HCT116 (cell line): ENCODE measurements at regions not wholly inside any gene's neighbourhood (a gene's known extent, or its start where the extent isn't known, plus 50 kb on each side); places are given as distances from the start of the nearest gene placed in this dataset.

Source experiments
- ATAC-seq: fragments of 200-7000 bp; cut with Tn5 transposase; 2 replicates; pipeline ENCODE4 v1.9.1; 2020; ENCODE audit warnings: mild to moderate bottlenecking, moderate library complexity
- BruUV-seq: library from RNA; stranded (reverse); fragments of 400-500 nt; replicated peaks from 2 replicates; lab custom pipeline; 2021; lab: Mats Ljungman, UMichigan
- CTCF ChIA-PET: fragments of 300-600 bp; sonication (Branson Sonifier 250); formaldehyde crosslinking; loops from one replicate; lab custom pipeline; 2021; ENCODE audit warnings: antibody characterized with exemption; lab: Charles Lee
- POLR2A ChIA-PET: fragments of 300-600, 350-600 bp; sonication (Branson Sonifier 250); formaldehyde crosslinking; loops from one replicate; lab custom pipeline; 2021; ENCODE audit warnings: antibody characterized with exemption; lab: Charles Lee
- RAD21 ChIA-PET, 2 experiments: fragments of 300-600 bp; sonication (Branson Sonifier 250); formaldehyde crosslinking; loops; one replicate each; lab custom pipeline; 2023; ENCODE audit warnings: low total read pairs in 2 of 2; ENCODE audit not compliant: uncharacterized antibody in 2 of 2, unreplicated experiment in 2 of 2, low non-redundant PET in 1 of 2; lab: Charles Lee
- DNase-seq: peaks from one replicate; pipeline ENCODE4 v3.0.0-alpha.2; 2010; ENCODE audit warnings: low read depth, low spot score
- H2AFZ ChIP-seq: fragments of 200-600 bp; shearing (Covaris generic), sonication (generic); 2 replicates; pipeline ENCODE4 v1.6.1; 2017; ENCODE audit warnings: low read depth, mixed run types, mixed read lengths, antibody characterized with exemption, low read length; ENCODE audit not compliant: poor library complexity, severe bottlenecking
- H3K27ac ChIP-seq: 2 replicates; pipeline ENCODE4 v1.5.1; 2012; ENCODE audit warnings: low read depth, low read length
- H3K27me3 ChIP-seq: fragments of 200-600 bp; sonication (generic); 2 replicates; pipeline ENCODE4 v1.6.1; 2016; ENCODE audit warnings: mixed run types, low read length, mixed read lengths; ENCODE audit not compliant: insufficient read depth
- H3K36me3 ChIP-seq, 2 experiments: fragments of 200-500 bp in 1 of 2; fragments of 200-600 bp in 1 of 2; sonication (Bioruptor generic) in 1 of 2; sonication (generic) in 1 of 2; 2 replicates each; pipeline versions ENCODE4 v1.5.1 to v1.6.1; 2014 to 2016; ENCODE audit warnings: low read length in 2 of 2, inconsistent platforms in 1 of 2, mixed read lengths in 1 of 2, mixed run types in 1 of 2; ENCODE audit not compliant: insufficient read depth in 2 of 2, control insufficient read depth in 1 of 2
- H3K4me1 ChIP-seq, 2 experiments: fragments of 200-600 bp in 1 of 2; sonication (generic) in 1 of 2; 2 replicates each; pipeline versions ENCODE4 v1.5.1 to v1.6.1; 2012 to 2017; ENCODE audit warnings: low read length in 2 of 2, inconsistent platforms in 1 of 2, mild to moderate bottlenecking in 1 of 2, mixed read lengths in 1 of 2, mixed run types in 1 of 2, moderate library complexity in 1 of 2; ENCODE audit not compliant: insufficient read depth in 2 of 2, control insufficient read depth in 1 of 2
- H3K4me2 ChIP-seq: fragments of 200-600 bp; sonication (generic); 2 replicates; pipeline ENCODE4 v1.6.1; 2017; ENCODE audit warnings: mixed run types, low read length, mixed read lengths
- H3K4me3 ChIP-seq, 2 experiments: fragments of 200-600 bp in 1 of 2; sonication (generic) in 1 of 2; replicated peaks in 1 of 2; 2 replicates each; pipeline ENCODE4 v1.5.1; 2011 to 2016; ENCODE audit warnings: low read length in 2 of 2, control low read depth in 1 of 2, low read depth in 1 of 2, mild to moderate bottlenecking in 1 of 2, mixed read lengths in 1 of 2, mixed run types in 1 of 2
- H3K79me2 ChIP-seq: fragments of 200-600 bp; sonication (generic); 2 replicates; pipeline ENCODE4 v1.6.1; 2017; ENCODE audit warnings: mild to moderate bottlenecking, mixed run types, low read length, moderate library complexity, mixed read lengths; ENCODE audit not compliant: insufficient read depth
- H3K9ac ChIP-seq: fragments of 200-600 bp; sonication (generic); 2 replicates; pipeline ENCODE4 v1.6.1; 2016; ENCODE audit warnings: low read length, mixed read lengths
- H3K9me2 ChIP-seq: fragments of 200-600 bp; sonication (generic), shearing (Covaris generic); 2 replicates; pipeline ENCODE4 v1.6.1; 2017; ENCODE audit warnings: mixed run types, mild to moderate bottlenecking, moderate library complexity; ENCODE audit not compliant: insufficient read depth
- H3K9me3 ChIP-seq, 2 experiments: fragments of 200-500 bp in 1 of 2; fragments of 200-600 bp in 1 of 2; sonication (Bioruptor generic) in 1 of 2; sonication (generic) in 1 of 2; 2 replicates each; pipeline ENCODE4 v1.6.1; 2014 to 2017; ENCODE audit warnings: low read length in 2 of 2, mixed read lengths in 2 of 2, inconsistent platforms in 1 of 2, low read depth in 1 of 2, mild to moderate bottlenecking in 1 of 2, mixed run types in 1 of 2, moderate library complexity in 1 of 2; ENCODE audit not compliant: control insufficient read depth in 1 of 2, insufficient read depth in 1 of 2
- H4K20me1 ChIP-seq: fragments of 200-600 bp; sonication (generic), shearing (Covaris generic); 2 replicates; pipeline ENCODE4 v1.6.1; 2017; ENCODE audit warnings: mixed run types, mild to moderate bottlenecking, moderate library complexity; ENCODE audit not compliant: insufficient read depth
- CTCF ChIP-seq, 3 experiments: fragments of 200-600 bp in 1 of 3; sonication (generic) in 1 of 3; IDR thresholded peaks in 2 of 3; conservative IDR thresholded peaks in 1 of 3; 2 replicates each; pipeline ENCODE4 v1.5.1; 2012 to 2017; ENCODE audit warnings: low read depth in 2 of 3, low read length in 2 of 3, antibody characterized with exemption in 1 of 3, borderline replicate concordance in 1 of 3, control low read depth in 1 of 3, mild to moderate bottlenecking in 1 of 3, mixed read lengths in 1 of 3, mixed run types in 1 of 3, moderate library complexity in 1 of 3; ENCODE audit not compliant: insufficient read depth in 1 of 3
- FOSL1 ChIP-seq: IDR thresholded peaks from 2 replicates; pipeline ENCODE4 v1.6.1; 2012; ENCODE audit warnings: low read depth
- POLR2AphosphoS5 ChIP-seq: IDR thresholded peaks from 2 replicates; pipeline ENCODE4 v1.6.1; 2011; ENCODE audit warnings: mild to moderate bottlenecking, low read depth, low read length, moderate library complexity
- SIN3A ChIP-seq: IDR thresholded peaks from 2 replicates; pipeline ENCODE4 v1.6.1; 2012; ENCODE audit warnings: low read depth
- SP1 ChIP-seq: IDR thresholded peaks from 2 replicates; pipeline ENCODE4 v1.6.1; 2012; ENCODE audit warnings: low read depth
- SRF ChIP-seq: IDR thresholded peaks from 2 replicates; pipeline ENCODE4 v1.6.1; 2012; ENCODE audit warnings: low read depth
- YY1 ChIP-seq: IDR thresholded peaks from 2 replicates; pipeline ENCODE4 v1.6.1; 2011; ENCODE audit warnings: low read length, low read depth, moderate library complexity, mild to moderate bottlenecking; ENCODE audit not compliant: insufficient replicate concordance; ENCODE audit errors: extremely low read depth
- ZBTB33 ChIP-seq: IDR thresholded peaks from 2 replicates; pipeline ENCODE4 v1.6.1; 2011; ENCODE audit warnings: mild to moderate bottlenecking, low read length, moderate library complexity; ENCODE audit not compliant: insufficient replicate concordance; ENCODE audit errors: extremely low read depth
- ZFX ChIP-seq: fragments of 450-650 bp; IDR thresholded peaks from 2 replicates; pipeline ENCODE4 v1.6.1; 2017
- ZNF274 ChIP-seq: fragments of 200-500 bp; sonication (Bioruptor generic); IDR thresholded peaks from 2 replicates; pipeline ENCODE4 v1.6.1; 2014; ENCODE audit warnings: mild to moderate bottlenecking, low read depth, low read length, inconsistent platforms
- intact Hi-C: fragments of 100-400 bp; cut with micrococcal nuclease; formaldehyde crosslinking; loops from 2 replicates; pipeline ENCODE4 v1.10.0; 2022

DNA sequence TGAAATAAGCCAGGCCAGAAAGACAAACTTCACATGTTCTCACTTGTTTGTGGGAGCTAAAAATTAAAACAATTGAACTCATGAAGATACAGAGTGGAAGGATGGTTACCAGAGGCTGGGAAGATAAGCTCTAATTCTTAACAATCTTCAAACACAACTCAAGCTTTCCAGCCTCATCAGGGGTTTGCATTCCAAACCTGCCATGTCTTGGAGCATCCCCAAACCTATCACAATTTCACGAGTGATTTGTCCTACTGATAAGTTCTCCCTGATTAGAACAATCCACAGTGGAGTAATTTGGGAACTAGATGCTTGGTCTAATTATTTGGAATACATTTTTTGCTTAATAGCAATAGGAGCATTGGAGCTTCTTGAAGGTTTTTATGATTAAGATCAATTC, 418.5 kb upstream of the PKN2 start:
- Histone ChIP-seq H3K4me1 (no peaks in the 10 kb centered on the region), H3K36me3 (no peaks in the 10 kb centered on the region), H3K27ac (no peak overlapping the region), H3K9ac (no peak overlapping the region), H2AFZ (no peak overlapping the region), H3K27me3 (no peaks in the 10 kb centered on the region), H3K4me3 (no peak overlapping the region), H3K9me2 (no peaks in the 10 kb centered on the region), H3K9me3 (no peaks in the 10 kb centered on the region), H4K20me1 (no peaks in the 10 kb centered on the region), H3K4me2 (no peak overlapping the region), H3K79me2 (no peaks in the 10 kb centered on the region)
- intact Hi-C loops: no loop called here
- POLR2A ChIA-PET: no interaction called here
- ATAC-seq: no peak
- no TSS peak for BruUV-seq
- no peak for TF ChIP-seq ZFX
- TF ChIP-seq ZNF274: no peak
- no peak for DNase-seq
- CTCF ChIA-PET: no interaction called here
- RAD21 ChIA-PET: no interaction called here

- CTCF ChIA-PET: no interaction called here
- no peak overlapping the region for H2AFZ ChIP-seq
- DNase-seq (no peak), ATAC-seq (no peak)
- no peaks in the 10 kb centered on the region for H4K20me1 ChIP-seq
- no peak overlapping the region for H3K4me3 ChIP-seq
- no peaks in the 10 kb centered on the region for H3K4me1 ChIP-seq
- no peak overlapping the region for H3K4me2 ChIP-seq
- TF ChIP-seq ZBTB33 (no peak), SP1 (no peak), YY1 (no peak), FOSL1 (no peak), POLR2AphosphoS5 (no peak), CTCF (IDR thresholded peaks at IDR 0.05 in 2 of 3, conservative IDR thresholded peaks at IDR 0.05 in 1 of 3; ENCODE audit: borderline replicate concordance in 1 of 3, insufficient read depth in 1 of 3, low read depth in 2 of 3, low read length in 2 of 3) (no peak), SRF (no peak), SIN3A (no peak)
- H3K27ac ChIP-seq: no peak overlapping the region
- RAD21 ChIA-PET: no interaction called here
- H3K9ac ChIP-seq: no peak overlapping the region
- no peaks in the 10 kb centered on the region for H3K27me3 ChIP-seq
- POLR2A ChIA-PET: no interaction called here
- no peaks in the 10 kb centered on the region for H3K9me3 ChIP-seq
- H3K9me2 ChIP-seq: no peaks in the 10 kb centered on the region
- intact Hi-C loops: no loop called here
- H3K79me2 ChIP-seq: no peaks in the 10 kb centered on the region
- no peaks in the 10 kb centered on the region for H3K36me3 ChIP-seq
- no TSS peak for BruUV-seq
These were observed 418.0 kb upstream of the PKN2 start for GRCh38 chr1:88266051-88266450.
